RCC 7860 (cell line): ENCODE measurements at regions not wholly inside any gene's neighbourhood (a gene's known extent, or its start where the extent isn't known, plus 50 kb on each side); places are given as distances from the start of the nearest gene placed in this dataset.
A peak's percentile ranks its signal among the peaks of the same experiment; 100 is the strongest.
"Not testable (repeated sequence)": the region's sequence is repeated elsewhere in the genome, so short reads cannot be mapped to it uniquely, and the experiment has no call there.

ENCODE experiments used
- DNase-seq: peaks from one replicate; pipeline ENCODE4 v3.0.0-alpha.2; 2015; ENCODE audit warnings: low spot score
- FAIRE-seq: peaks from 2 replicates; lab custom pipeline; 2012; peaks lifted over from hg19 to GRCh38; lab: Jason Lieb, UNC

- DNase-seq (no peak), FAIRE-seq (no peak)
These were observed 99.8 kb downstream of the ESM1 start for GRCh38 chr5:54885636-54886035.

DNA sequence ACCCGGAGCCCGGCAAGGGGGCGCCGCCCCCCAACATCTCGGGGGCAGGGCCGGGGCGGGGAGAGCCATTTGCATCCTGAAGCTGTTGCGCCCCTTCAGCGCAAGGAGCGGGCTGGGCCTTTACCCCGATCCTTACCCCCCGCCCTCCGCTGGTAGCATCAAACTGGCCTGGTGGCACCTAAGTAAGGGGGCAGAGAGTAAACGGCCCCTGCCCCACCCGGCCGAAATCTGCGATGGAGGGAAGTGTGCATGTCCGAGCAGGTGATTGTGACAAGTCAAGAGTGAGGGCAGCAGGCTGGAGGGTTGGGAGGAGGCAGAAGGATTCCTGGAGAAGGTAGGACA is 101.2 kb downstream of the ESM1 start:
- DNase-seq (no peak), FAIRE-seq (no peak)

- FAIRE-seq, result no peak
These were observed 101.8 kb downstream of the ESM1 start for GRCh38 chr5:54883374-54884194.

GRCh38 chr5:54882841-54883240 is 102.6 kb downstream of the ESM1 start:
- FAIRE-seq (no peak), DNase-seq (no peak)

More at GRCh38 chr5:54883374-54884194, 101.8 kb downstream of the ESM1 start:
- DNase-seq, result no peak

- FAIRE-seq (no peak), DNase-seq (peak; percentile 13)
These were observed 103.3 kb downstream of the ESM1 start for GRCh38 chr5:54882101-54882500.

DNA sequence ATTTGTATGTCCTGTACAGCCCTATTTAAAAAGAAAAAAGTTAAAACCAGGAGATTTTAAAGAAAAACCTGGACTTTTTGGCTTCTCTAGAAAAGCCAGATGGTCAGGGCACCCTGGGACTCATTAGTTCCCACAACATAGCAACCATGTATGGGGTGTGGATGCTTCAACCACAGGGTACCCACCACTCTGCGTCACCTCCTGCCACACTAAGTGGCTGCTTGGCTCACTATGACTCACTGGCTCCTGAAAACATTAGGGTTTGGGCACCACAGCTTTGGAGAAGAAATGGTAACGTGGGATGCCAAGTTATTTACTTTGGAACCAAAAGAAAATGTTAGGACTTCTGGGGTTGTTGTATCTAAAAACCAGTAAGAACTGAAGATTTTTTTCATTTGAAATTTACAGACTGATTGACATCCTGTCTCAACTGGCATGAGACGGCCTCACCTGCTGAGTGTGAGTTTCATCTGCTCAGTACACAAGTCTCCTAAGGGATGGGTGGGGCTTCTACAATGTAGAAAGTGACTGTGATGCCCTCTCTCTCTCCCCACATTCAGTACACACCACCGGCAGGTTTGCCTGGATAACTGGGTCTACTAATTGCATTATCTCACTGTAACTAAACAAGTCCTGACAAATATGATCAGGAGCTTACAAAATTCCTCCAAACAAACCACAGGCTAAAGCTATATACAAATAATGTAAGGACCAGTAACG is 103.9 kb downstream of the ESM1 start:
- DNase-seq (peak; percentile 50), FAIRE-seq (peak; percentile 44)

DNA sequence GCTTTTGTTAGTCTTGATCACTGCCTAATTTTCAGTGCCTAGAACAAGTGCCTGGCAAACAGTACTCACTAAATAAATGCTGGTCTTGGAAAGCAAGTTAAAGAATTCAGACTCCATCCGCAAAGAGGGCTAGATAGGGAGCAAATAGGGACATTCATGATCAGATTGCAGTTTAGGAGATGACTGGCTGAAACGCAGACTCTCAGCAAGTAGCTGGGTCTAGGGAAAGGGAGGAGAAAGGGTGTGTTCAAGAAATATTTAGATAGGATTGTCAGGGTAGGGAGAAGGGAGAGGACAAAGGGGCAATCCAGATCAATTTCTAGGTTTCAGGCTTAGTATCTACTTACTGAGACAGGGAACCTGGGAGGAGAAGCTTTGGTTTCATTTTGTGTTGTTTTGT is 108.4 kb downstream of the ESM1 start:
- no peak for DNase-seq
- no peak for FAIRE-seq

DNA sequence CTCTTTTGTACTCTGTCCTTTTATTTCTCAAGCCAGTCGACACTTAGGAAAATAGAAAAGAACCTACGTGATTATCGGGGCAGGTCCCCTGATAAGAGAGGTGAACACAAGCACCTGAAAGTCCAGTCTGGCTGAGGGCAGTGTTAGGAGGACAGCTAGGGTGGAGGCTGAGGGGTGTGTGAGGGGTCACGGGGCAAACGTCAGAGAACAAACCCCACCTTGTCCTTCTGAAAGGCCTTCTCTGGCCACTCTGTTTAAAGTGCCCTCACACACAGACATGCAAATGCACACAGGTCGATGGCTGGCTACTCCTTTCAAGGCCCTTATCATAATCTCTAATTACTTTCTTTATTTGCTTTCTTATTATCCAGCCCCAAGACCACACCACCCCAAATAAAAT is 108.8 kb downstream of the ESM1 start:
- no peak for FAIRE-seq
- no peak for DNase-seq

DNA sequence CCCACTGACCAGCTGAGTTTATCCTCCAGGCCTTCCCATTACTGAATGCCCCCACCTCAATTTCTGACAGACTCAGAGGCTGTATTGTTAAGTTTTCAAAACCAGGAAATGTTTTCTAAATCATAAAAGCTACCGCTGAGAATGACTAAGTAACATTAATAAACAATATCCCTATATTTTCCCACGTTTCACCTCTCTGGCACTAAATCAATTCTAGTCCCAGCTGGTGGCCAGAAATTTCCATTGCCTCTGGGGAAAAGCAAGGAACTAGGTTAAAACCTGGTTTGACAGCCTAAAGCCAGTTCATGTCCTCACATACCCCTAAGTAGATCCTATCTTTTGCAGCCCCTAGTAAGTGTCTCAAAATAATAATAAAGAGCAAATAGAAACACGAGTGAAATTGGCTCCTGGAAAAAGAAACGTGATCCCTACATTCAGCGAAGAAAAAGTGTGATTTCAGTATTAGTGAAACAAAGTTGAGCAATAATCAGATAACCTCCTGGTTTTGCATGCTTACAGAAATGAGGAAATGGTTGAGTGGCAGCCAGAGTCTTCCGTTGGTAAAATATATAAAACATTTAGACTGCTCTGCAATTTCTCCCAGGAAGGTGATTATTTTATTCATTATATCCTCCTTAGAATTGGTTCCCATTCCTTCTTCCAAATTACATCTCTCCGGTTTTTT is 110.9 kb downstream of the ESM1 start:
- FAIRE-seq, result no peak
- no peak for DNase-seq

GRCh38 chr5:54873691-54874090 is 111.7 kb downstream of the ESM1 start:
- DNase-seq (no peak), FAIRE-seq (no peak)

DNA sequence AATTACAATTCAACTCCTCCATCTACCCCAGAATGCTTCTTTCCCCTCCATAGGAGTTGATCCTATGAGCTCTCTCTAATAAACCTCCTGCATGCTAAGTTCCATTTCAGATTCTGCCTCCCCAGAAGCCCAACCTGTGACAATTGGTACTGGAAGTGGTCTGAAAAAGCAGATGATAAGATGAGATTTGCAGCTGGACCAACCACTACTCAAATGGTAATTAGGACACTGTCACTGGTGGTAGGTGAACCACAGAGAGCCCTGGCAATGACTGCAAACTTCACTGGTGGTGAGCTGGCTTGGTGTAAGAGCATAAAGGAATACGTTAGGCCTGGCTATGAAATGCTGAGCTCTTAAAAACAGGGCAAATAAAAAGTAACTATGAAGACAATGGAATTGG is 112.6 kb downstream of the ESM1 start:
- DNase-seq (no peak), FAIRE-seq (no peak)

GRCh38 chr5:54870271-54870670 is 115.1 kb downstream of the ESM1 start:
- DNase-seq (no peak), FAIRE-seq (no peak)

GRCh38 chr5:54869691-54870090 is 115.7 kb downstream of the ESM1 start:
- FAIRE-seq, result no peak
- DNase-seq, result no peak

DNA sequence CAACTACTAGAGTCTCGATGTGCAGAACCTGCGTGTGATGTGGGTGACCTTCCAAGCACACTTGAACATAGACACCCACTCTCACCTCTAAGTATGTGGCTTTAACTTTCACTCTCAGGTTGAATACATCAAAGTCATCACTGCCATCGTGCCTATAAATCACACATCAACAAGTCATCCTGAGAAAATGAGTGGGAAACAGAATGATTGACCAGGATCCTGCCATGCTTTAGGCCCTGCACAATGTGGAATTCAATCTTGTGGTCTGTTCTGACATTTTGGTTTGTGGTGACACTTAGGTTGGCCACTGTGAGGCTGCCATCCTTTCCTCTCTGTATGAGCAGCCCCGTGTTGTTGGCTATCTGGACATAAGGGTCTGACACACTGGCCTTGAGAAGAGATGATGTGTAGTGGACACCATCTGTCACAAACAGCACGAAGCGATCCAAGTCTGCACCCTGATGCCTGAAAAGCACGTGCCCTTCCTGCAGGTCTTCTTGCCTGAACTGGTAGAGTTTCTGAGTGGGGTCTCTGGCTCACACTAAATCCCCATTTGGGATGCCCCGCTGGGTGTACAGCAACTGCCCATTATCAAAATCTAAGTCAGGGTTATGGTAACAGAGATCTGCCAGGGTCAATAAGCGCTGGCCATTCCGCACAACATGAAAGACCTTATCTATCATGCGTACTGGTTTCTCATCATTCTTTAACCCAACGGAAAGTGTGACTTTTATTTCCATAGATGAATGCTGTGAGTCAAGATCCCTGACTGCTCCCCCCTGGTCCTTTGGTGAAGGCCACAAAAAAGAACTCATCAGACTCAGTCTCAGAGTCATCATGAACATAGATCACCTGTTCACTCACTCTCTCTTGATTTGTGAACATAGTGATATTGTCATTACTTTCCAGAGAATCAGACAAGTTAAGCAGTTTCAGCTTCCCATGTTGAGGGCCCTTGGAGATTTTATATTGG is 116.6 kb downstream of the ESM1 start:
- no peak for DNase-seq
- FAIRE-seq, result no peak

DNA sequence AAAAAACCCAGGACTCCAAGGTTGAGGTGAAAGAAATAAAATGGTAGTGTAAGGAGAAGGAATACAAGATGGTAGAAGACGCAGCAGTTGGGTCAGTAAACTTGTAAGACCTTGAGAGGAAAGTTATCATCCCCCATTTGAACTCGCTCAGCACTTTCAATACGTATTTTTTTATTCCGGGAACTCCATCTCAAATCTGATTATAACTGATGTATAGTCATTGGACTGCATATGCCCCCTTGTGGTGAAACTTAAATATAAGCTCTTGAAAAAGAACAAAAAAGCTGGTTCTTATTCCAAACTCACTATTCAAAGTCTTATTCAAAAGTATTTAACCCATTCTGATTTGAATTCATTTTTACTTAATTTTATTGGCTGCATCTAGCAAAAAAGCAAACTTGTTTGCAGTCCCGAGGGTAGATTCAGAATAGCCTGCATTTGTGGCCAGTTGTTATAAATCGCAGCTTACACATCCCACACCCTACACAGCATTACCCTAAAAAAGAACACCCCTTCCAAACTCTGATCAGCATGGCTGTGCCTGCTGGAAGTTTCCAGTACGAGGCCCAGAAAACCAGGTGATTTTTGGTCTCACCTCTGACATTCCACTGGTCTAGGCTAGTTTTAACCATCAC is 118.0 kb downstream of the ESM1 start:
- peak; percentile 23 for DNase-seq
- FAIRE-seq, result peak; percentile 32

- FAIRE-seq, DNase-seq: not testable (repeated sequence)
These were observed 120.4 kb downstream of the ESM1 start for GRCh38 chr5:54864911-54865515.

GRCh38 chr5:54862036-54862435 is 123.4 kb downstream of the ESM1 start:
- FAIRE-seq (no peak), DNase-seq (no peak)

DNA sequence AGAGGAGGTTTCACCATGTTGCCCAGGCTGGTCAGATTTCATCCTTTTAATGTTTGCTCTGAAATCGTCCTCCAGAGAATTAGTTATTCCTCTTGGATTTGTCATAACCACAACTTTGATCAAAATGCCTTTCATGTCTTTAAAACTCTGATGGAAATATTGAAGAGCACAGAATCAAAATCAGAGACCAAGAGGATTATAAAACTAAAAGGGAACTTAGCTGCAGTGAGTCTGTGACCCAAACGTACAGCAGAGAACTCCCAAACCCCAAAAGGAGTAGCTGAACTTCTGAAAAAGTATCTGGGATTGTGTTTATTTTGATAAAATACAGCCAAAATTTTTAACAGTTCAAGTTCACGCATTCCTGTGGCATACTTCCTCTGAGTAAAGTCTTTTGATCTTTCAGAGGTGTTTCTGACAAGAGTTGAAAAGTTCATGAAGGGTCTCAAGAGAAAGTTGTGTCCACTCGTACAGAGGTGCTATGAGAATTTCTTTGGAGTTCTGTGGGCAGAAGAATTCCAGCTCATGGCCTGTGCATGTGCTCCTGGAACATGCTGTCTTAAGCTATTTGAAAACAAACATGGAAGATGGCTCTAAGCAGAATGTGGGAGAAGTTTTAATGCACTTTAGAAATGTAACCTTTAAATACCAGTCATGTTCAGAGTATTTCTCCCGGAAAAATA is 124.0 kb downstream of the ESM1 start:
- DNase-seq, result no peak
- no peak for FAIRE-seq

- DNase-seq (no peak), FAIRE-seq (no peak)
These were observed 125.1 kb downstream of the ESM1 start for GRCh38 chr5:54860321-54860720.
